ENCODE measurements at regions not wholly inside any gene's neighbourhood (a gene's known extent, or its start where the extent isn't known, plus 50 kb on each side); places are given as distances from the start of the nearest gene placed in this dataset.
"Not testable (repeated sequence)": the region's sequence is repeated elsewhere in the genome, so short reads cannot be mapped to it uniquely, and the experiment has no call there.

DNA sequence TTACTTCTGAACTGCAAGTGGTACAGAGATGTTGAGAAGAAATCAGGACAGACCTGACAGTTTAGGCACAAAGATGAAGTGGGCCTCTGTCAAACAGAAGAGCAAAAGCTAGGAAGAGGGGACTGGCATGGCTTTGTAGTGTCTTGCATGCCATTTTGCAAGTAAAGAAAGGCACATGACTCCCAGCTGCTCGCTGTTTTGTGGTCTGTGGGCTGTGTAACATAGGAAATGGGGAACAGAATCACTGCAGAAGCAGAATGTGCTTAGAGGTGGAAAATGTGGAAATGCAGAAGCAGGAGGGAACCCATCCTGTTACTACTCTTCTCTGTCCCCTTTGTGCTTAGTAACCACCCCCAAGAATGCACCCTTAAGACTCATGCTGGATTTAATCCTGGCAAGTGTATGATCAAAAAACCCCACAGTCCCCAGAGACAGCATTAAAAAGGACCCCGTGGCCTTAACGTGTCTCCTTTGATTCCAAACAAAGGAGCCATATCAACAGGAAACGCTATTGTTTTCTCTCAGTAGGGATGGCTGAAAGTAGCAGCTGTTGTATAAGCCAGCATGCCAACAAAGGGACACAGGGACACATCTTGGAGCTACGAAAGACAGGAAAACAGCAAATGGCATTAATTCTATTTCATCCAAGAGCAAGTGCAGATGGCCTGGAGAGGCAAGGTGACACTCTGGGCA lies 177.6 kb upstream of the GLRA2 start:
- DNase-seq (ENCODE audit: low read depth in 2 of 2): no peak

DNA sequence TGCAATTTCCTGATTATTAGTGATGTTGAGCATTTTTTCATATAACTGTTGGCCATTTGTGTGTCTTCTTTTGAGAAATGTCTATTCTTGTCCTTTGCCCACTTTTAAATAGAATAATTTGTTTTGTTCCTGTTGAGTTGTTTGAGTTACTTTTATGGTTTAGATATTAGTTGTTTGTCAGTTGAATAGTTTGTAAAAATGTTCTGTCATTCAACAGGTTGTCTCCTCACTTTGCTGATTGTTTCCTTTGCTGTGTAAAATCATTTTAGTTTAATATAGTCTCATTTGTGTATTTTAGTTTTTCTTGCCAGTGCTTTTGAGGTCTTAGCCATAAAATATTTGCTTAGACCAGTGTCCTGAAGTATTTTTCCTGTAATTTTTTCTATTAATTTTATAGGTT lies 181.8 kb upstream of the GLRA2 start:
- DNase-seq (ENCODE audit: low read depth in 2 of 2): no peak

DNA sequence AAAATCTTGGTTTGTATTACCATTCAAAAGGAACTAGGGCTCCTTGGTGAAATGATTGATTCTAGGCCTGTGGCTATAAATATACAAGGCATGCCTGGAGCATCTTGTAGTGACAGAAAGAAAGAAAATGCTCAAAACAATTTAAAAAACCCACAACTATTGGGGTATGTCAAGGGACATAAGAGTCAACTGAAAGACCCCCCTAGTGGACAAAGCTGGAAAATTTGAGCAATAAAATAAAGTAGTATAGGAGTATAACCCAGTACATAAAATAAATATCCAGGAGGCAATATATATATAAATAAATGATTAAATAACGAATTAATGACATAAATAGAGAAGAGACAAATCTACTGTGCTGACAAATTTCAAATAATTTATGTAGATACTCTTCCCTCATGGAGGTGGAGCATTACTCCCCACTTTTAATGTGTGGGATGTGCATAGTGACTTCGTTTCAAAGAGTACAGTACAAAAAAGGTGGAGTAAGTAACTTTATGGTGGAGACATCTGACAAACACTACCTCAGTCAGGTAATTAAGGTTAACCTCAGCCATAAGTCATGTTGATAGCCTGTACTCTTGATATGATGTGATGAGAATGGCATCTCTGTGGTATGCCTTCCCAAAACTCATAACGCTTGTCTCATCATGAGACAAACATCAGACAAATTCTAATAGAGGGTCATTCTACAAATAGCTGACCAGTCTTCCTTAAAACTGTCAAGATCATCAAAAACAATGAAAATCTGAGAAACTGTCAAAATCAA lies 185.0 kb upstream of the GLRA2 start:
- DNase-seq (ENCODE audit: low read depth in 2 of 2): no peak

DNA sequence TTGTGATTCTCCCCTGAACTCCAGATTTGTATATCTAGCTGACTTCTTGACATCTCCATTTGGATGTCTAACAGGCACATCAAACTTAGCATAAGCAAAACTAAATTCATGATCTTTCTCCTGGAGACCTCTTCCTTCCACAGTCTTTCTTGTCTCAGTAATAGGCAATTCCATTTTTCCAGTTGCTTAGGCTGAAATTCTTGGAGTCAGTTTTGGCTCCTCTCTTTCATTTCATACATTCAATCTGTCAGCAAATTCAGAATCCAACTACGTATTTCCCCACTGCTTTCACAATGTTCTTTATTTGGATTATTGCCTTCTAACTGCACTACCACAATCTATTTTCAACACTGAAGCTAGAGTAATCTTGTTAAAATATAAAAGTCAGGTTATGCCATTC lies 219.9 kb upstream of the GLRA2 start:
- DNase-seq (ENCODE audit: low read depth in 2 of 2): no peak

DNA sequence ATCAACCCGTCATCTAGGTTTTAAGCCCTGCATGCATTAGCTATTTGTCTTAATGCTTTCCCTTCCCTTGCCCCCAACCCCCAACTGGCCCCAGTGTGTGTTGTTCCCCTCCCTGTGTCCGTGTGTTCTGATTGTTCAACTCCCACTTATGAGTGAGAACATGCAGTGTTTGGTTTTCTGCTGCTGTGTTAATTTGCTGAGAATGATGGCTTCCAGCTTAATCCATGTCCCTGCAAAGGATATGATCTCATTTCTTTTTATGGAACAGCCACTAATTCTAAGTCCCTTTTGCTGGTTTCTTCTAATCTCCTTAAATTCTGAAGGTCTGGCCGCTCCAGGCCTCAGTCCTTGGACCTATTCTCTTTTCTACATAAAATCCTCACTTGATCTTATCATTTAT lies 220.4 kb upstream of the GLRA2 start:
- DNase-seq (ENCODE audit: low read depth in 2 of 2): not testable (repeated sequence)

DNA sequence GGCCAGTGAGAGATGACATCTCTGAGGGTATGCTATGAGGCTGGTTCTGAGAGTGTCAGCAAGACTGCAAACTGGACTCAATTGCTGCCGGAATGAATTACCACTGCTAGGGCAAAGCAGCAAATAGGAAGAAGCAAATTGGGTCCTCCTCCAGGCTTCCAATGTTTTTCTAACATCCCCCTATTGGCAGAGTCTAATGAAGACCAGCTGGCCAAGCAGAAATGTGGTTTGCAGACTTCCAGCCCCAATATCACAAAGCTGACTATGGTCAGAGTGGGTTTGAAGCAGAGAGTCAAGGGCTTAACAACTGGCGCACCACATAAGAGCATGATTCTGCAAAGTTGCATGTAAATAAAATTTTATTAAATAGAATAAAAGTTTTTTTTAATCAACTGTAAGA lies 225.4 kb upstream of the GLRA2 start:
- DNase-seq (ENCODE audit: low read depth in 2 of 2): no peak

DNA sequence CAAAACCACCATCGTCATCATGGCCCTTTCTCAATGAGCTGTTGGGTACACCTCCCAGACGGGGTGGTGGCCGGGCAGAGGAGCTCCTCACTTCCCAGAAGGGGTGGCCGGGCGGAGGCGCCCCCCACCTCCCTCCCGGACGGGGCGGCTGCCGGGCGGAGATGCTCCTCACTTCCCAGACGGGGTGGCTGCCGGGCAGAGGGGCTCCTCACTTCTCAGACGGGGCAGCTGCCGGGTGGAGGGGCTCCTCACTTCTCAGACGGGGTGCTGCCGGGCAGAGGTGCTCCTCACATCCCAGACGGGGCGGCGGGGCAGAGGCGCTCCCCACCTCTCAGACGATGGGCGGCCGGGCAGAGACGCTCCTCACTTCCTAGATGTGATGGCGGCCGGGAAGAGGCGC lies 226.8 kb upstream of the GLRA2 start:
- not testable (repeated sequence) for DNase-seq (ENCODE audit: low read depth in 2 of 2)

DNA sequence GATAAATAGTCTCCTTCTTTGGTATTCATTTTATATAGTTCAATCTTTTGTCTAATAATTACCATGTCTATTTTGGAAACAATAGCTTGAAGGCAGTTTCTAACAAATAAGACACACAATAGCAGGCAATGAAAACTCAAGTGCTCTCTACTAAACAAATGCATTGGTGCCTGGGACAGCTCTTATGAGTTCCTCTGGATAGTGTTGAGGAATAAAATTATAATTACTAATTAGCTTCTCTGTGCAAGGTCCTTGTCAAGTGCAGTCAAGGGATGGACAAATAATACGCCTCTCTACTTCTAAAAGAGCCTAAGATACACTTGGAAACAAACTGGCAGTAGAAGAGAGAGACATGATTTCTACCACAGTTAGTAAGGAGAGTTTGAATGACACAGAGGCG lies 229.0 kb upstream of the GLRA2 start:
- no peak for DNase-seq (ENCODE audit: low read depth in 2 of 2)

DNA sequence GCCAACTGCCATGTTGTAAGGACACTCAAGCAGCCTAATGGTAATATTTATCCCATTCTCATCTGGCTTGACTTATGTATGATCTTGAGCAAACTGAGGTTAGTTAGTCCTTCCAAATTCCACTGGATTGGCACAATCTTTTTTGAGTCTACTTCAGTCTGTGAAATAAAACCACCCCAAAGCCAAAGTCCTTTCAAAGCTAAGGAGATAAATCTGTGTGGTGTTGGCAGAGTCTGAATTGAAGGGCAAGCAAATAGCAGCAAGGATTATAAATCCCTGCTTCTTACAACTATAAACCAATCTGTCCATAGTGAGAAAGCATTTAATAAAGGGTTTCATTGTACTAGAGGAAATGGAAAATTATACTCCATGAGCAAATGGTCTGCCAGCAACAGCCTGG lies 233.9 kb upstream of the GLRA2 start:
- DNase-seq (ENCODE audit: low read depth in 2 of 2): no peak

DNA sequence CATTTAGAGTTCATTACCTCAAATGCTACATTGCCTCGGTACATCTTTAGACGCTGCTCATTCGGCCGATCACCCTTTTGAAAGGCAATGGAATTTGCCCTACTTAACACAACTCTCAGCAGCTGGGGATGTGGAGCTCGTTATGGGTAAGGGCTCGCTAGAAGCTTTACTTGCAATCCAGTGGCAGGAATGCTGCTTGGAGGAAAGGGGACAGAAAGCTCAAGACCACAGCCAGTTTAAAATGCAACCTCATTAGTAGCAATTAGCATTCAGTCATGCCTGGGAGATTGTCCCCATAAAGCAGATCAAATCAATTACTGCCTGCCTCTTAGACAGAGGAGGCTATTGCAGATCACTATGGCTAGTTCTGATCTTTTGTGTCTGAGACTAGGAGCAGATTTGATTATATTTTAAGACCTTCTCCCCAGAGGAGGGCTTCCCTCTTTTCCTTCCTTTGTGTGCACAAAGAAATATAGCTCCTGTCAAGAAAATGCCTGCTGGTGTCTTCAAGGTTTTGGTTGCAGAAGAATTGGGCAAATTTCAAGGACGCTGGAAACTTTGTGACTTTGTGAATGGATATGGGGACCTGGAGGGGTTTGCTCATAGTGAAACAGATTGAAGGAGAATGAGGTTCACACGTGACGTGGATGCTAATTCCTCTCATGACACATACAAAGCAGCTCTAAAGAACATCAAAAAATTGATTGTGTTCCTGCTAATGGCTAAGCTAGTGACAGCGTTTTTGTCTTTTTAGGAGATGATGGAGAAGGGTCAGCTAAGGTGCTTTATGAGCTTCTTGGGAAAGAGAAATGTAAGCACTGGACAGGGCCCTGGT lies 237.5 kb upstream of the GLRA2 start:
- DNase-seq (ENCODE audit: low read depth in 2 of 2): no peak

DNA sequence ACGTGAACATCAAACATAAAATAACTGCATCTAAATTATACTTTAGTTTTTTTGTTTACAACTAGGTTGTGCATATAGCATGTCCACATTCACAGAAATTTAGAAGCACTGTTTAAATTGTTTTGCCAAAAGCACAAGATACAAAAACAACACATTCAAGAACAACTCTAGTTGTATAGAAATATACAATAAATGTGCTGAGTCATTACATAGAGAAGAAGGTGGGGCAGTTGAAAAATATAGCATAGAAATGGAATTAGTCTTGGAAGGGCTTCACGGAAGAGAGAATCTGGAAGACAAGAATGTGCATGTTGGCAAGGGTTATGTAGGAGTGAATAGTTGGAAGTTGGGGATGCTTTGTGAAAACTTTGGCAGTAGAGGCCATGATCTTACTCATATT lies 239.0 kb upstream of the GLRA2 start:
- DNase-seq (ENCODE audit: low read depth in 2 of 2): no peak

DNA sequence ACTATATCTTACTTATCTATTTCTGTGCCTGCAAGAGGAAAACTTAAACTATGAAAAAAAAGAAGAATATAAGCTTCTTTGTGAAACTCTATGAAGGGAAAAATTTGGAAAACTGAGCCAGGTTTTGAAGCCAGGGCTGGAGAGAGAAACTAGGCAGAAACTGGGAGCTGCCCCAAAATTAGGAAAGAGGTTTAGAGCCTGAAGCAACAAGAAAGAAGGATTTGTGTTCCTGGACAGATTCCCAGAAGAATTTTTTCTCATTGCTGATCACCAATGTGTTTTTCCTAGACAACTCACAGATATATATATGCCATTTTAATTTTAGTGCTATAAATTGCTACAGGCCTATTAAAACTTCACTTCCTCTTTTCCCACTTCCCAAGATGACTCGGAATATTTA lies 245.0 kb upstream of the GEMIN8 start:
- no peak for DNase-seq (ENCODE audit: low read depth in 2 of 2)

DNA sequence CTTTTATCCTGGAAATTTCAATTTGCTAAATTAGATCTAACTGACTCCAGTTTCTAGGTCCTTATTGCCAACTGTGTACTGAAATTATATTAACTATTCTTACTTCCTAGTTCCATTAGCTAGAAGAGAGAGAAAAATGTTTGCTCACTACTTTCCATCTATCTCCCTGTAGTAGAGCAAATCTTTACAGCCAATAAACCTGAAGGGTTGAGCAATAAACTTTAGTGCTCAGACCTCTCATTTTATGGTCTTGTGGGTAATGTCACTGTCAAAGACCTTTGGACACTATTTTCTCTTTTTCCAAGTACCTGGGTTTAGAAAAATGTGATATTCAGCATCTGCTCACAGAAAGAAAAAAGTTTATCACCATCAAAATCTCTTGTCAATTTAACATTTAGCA lies 237.5 kb upstream of the GEMIN8 start:
- no peak for DNase-seq (ENCODE audit: low read depth in 2 of 2)

DNA sequence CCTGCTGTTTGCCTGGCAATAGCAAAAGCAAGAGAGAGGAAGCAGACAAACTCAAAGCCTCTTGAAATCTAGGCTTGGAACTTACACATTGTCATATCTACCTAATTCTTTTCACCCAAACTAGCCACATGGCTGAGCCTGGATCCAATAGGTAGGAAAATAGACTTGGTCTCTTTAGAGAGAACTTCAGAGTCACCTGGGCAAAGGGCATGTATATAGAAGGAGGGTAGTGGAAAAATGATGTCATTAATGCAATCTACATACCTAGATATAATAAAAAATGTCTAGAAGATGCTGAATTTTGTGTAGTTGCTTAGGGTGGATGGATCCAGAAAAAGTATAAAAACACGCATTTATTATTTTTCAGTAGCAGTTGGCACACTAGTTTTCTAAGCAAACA lies 237.0 kb upstream of the GEMIN8 start:
- no peak for DNase-seq (ENCODE audit: low read depth in 2 of 2)

DNA sequence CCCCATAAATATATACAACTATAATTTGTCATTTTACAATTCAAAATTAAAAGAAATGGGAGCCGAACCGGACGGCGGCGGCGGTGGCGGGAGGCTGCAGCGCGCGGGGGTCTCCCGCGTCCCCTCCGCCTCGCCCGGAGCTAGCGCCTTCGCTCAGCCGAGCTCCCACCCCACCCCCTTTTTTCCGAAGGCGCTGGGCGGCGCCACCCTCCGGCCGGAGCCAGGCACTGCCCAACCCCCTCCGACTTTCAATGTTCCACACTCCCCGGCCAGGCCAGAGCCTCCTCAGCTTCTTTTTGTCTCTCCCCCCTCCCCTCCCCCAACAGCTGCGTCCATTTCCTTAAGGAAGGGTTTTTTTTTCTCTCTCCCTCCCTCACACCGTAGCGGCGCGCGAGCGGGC lies 214.1 kb upstream of the GEMIN8 start:
- DNase-seq (ENCODE audit: low read depth in 2 of 2): no peak

DNA sequence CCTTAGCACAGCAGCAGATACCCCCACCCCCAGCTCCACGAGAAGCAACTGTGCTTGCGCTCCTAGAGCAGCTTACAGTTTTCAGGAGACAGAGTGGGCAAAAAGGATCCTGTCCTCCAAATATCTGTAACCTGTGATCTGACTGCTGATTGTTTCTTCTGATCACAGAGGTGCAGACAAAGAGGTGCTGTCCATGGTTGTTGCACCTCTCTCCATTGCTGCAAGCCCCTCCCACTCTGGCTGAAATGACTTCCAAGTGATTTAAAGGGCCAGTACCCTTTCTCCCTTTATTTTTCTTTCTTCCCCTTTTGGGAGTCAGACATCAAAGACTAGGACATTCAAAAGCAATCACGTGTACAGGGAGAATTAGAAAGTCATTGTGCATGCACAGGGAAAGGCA lies 205.3 kb upstream of the GEMIN8 start:
- DNase-seq (ENCODE audit: low read depth in 2 of 2): no peak

DNA sequence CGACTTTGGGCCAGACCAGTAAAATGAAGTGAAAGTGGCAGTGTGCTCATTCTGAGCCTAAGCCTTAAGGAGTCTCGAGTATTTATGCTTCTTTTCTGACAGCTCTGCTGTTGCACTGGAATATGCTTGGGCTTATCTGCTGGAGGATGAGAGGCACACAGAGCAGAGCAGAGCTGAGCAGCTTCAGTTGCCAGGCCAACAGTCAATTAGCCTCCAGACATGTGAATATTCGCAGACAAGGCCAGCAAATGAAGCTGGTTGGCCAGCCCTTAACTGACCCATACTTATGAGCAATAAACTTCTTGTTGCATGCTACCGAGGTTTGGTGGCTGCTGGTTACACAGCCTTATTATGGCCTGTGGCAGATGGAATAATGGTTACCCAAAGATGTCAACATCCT lies 203.0 kb upstream of the GEMIN8 start:
- no peak for DNase-seq (ENCODE audit: low read depth in 2 of 2)

DNA sequence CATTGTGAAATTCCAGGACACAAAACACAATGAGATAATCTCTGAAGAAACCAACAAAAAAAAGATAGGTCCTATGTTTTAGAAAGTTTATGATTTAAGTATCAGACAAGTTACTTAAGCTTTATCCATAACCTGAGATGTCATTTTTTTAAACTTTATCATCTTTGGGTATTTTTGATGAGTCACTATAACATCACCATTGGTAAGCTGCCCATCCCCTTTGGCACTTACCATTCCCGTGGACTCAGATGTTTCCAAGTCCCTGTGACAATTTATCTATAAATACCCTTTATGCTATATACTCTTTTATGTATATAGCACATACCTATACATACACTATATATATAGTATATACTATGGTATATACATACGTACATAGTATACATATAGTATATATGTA lies 198.9 kb upstream of the GEMIN8 start:
- no peak for DNase-seq (ENCODE audit: low read depth in 2 of 2)

DNA sequence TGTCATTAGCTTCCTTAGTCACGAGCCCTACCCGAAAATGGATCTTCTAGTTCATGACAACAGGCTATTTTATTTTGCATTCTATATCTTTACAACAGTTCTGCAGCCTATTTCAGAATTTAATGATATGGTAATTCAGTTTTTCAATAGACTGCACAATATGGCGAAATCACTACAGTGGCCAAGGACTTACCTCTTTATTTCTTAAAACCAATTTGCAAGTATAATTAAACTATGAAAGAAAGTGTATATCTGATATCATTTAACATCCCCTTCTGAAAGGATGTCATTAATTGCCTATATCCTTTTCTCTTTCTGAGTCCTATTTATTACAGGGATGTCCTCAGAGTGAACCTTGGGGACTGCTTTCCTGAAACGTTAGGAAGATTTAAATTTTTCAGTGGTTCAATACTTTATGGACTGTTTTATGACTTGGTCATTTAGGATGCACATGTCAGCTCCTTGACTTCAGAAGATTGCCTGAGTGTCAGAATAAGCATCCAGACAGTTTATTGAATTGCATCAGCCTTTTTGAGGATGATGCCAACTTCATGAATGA lies 190.8 kb upstream of the GEMIN8 start:
- DNase-seq (ENCODE audit: low read depth in 2 of 2): no peak

DNA sequence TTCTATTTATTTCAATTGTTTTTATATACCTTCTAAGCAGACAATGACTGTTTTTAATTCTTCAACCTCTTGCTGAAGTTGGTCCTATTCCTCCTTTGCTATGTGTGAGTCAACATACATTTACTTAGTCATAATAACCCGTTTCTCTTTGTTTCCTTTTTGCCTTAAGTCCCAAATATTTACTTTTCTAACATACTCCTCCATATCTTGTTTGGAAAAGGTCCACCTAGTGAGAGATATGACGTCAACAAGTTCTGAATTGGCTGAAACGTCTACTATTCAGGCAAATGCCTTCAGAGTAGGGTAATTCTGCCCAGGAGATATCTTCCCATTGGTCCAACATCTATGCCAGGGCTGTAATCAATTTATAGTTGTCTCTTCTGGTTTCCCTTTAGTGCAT lies 179.3 kb upstream of the GEMIN8 start:
- no peak for DNase-seq (ENCODE audit: low read depth in 2 of 2)

DNA sequence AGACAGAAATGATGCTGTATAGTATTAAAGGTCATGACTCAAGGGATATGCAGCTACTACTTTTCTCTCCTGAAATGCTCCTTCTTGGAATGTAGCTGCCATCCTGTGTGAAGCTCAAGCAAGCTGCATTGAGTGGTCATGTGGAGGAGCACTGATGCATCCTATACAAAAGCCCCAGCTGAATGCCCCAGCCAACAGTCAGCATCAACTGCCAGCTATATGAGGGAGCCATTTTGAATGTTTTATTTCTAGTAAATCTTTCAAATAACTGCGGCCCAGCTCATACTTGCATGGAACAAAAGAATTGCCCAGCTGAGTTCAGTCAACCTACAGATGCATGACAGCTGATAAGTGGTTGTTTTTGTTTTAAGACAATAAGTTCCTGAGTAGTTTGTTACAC lies 165.0 kb upstream of the GEMIN8 start:
- DNase-seq (ENCODE audit: low read depth in 2 of 2): no peak

DNA sequence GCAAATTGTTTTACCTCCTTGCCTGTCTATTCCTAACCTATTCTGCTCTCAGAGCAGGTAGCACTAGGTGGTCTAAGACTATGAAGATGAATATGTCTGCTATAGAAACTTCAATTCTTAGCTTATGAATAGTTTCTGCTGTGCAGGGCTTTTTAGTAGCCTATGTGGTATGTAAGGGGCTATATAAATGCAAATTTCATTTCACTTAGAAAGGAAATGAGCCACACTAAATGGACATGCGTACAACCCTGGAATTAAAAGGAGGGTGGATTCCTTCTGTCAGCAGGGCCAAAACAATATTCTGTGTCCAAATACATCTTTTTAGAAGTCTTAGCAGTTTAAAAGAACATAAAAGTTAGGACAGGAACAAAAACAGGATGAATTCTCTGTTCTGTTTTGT lies 163.9 kb upstream of the GEMIN8 start:
- no peak for DNase-seq (ENCODE audit: low read depth in 2 of 2)

DNA sequence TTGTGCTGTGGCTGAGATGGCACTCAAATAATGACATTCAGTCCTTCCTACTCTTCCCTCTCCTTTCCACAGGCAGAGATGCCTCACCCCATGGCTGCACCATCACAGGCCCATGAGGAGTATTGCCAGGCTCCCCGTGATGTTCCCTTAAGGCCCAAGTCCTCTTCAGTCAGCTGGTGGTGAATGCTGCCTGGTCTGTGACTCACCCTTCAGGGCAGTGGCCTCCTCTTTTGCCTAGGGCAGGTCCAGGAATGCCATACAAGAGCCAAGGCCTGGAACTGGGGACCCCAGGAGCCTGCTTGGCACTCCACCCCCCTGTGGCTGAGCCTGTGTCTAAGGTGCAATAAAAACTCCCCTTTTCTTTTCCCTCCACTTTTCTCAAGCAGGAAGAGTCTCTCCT lies 144.2 kb upstream of the GEMIN8 start:
- no peak for DNase-seq (ENCODE audit: low read depth in 2 of 2)

All from stimulated activated CD8-positive, alpha-beta memory T cell treated with anti-CD3 and anti-CD28 coated beads, Interleukin-2, amount 100 ng/mL, for 48 hours (primary cell).